OCI-LY1 (cell line): ENCODE measurements at regions not wholly inside any gene's neighbourhood (a gene's known extent, or its start where the extent isn't known, plus 50 kb on each side); places are given as distances from the start of the nearest gene placed in this dataset.

Experiments used
- H2AFZ ChIP-seq: fragments of 200-600 bp; sonication (generic), shearing (Covaris generic); 2 replicates; pipeline ENCODE4 v1.6.0; 2014; ENCODE audit warnings: antibody characterized with exemption, mild to moderate bottlenecking, low read length
- H3F3A ChIP-seq: fragments of 200-600 bp; sonication (generic), shearing (Covaris generic); 2 replicates; pipeline ENCODE4 v1.6.0; 2014; ENCODE audit warnings: mild to moderate bottlenecking, antibody characterized with exemption, low read length, moderate library complexity; ENCODE audit not compliant: insufficient read depth
- H3K27ac ChIP-seq: fragments of 200-600 bp; sonication (generic); 2 replicates; pipeline ENCODE4 v1.5.1; 2014; ENCODE audit warnings: low read length, mixed run types, mild to moderate bottlenecking, low read depth; ENCODE audit not compliant: poor library complexity, severe bottlenecking
- H3K27me3 ChIP-seq: fragments of 200-600 bp; sonication (generic); 2 replicates; pipeline ENCODE4 v1.6.0; 2014; ENCODE audit warnings: antibody characterized with exemption, mild to moderate bottlenecking, low read length, moderate library complexity; ENCODE audit not compliant: insufficient read depth
- H3K36me3 ChIP-seq: fragments of 200-600 bp; sonication (generic); 2 replicates; pipeline ENCODE4 v1.6.1; 2014; ENCODE audit warnings: mild to moderate bottlenecking, antibody characterized with exemption, low read length, moderate library complexity, mixed read lengths; ENCODE audit not compliant: insufficient read depth
- H3K4me1 ChIP-seq: fragments of 200-600 bp; sonication (generic); 2 replicates; pipeline ENCODE4 v1.5.1; 2014; ENCODE audit warnings: mild to moderate bottlenecking, low read length, moderate library complexity; ENCODE audit not compliant: insufficient read depth, severe bottlenecking
- H3K4me2 ChIP-seq: fragments of 200-600 bp; sonication (generic), shearing (Covaris generic); 2 replicates; pipeline ENCODE4 v1.6.1; 2014; ENCODE audit warnings: low read length
- H3K4me3 ChIP-seq: fragments of 200-600 bp; sonication (generic); 2 replicates; pipeline ENCODE4 v1.5.1; 2014; ENCODE audit warnings: low read length, low read depth, mild to moderate bottlenecking, mixed read lengths; ENCODE audit not compliant: poor library complexity, severe bottlenecking
- H3K79me2 ChIP-seq: fragments of 200-600 bp; shearing (Covaris generic); 2 replicates; pipeline ENCODE4 v1.6.1; 2016; ENCODE audit warnings: mixed run types, low read length, mixed read lengths; ENCODE audit not compliant: insufficient read depth
- H3K9ac ChIP-seq: fragments of 200-600 bp; sonication (generic), shearing (Covaris generic); 2 replicates; pipeline ENCODE4 v1.6.1; 2014; ENCODE audit warnings: mild to moderate bottlenecking, low read length, mixed read lengths
- H3K9me2 ChIP-seq: fragments of 200-600 bp; sonication (generic), shearing (Covaris generic); 2 replicates; pipeline ENCODE4 v1.6.1; 2014; ENCODE audit warnings: low read depth, mild to moderate bottlenecking, low read length, mixed read lengths
- H3K9me3 ChIP-seq: fragments of 200-600 bp; shearing (Covaris generic); 2 replicates; pipeline ENCODE4 v1.6.1; 2014; ENCODE audit warnings: low read length, mixed read lengths
- H4K20me1 ChIP-seq: fragments of 200-600 bp; sonication (generic), shearing (Covaris generic); 2 replicates; pipeline ENCODE4 v1.6.0; 2016; ENCODE audit warnings: mild to moderate bottlenecking, low read length; ENCODE audit not compliant: insufficient read depth
- EZH2 ChIP-seq: fragments of 200-600 bp; sonication (generic), shearing (Covaris generic); IDR thresholded peaks from 2 replicates; pipeline ENCODE4 v1.8.0; 2017; ENCODE audit warnings: borderline replicate concordance, mixed run types, mild to moderate bottlenecking, antibody characterized with exemption, low read length, moderate library complexity, mixed read lengths
- TF ChIP-seq, protein P1 (sequence below): fragments of 200-600 bp; sonication (generic), shearing (Covaris generic); IDR thresholded peaks from 2 replicates; pipeline ENCODE4 v1.5.1; 2017; ENCODE audit warnings: mild to moderate bottlenecking, antibody characterized with exemption, low read length, moderate library complexity, mixed read lengths

DNA sequence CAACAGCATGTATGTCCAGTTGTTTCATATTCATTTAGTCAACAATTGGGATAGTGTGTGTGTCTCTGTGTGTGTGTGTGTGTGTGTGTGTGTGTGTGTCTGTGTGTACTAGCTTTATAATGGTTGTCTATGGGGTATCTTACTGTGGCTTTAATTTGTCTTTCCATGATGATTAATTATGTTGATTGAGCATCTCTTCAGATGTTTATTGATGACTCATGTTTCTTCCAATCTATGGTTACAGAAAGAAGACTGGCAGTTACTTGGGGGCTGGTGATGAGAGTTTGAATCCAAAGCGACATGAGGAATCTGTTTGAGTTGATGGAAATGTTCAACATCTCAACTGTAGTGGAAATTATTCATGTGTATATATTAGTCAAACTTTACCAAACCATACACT, 440.1 kb downstream of the ZNF385D start:
- no peak overlapping the region for H3K4me2 ChIP-seq
- no peak for TF ChIP-seq EZH2
- TF ChIP-seq, protein P1, sequence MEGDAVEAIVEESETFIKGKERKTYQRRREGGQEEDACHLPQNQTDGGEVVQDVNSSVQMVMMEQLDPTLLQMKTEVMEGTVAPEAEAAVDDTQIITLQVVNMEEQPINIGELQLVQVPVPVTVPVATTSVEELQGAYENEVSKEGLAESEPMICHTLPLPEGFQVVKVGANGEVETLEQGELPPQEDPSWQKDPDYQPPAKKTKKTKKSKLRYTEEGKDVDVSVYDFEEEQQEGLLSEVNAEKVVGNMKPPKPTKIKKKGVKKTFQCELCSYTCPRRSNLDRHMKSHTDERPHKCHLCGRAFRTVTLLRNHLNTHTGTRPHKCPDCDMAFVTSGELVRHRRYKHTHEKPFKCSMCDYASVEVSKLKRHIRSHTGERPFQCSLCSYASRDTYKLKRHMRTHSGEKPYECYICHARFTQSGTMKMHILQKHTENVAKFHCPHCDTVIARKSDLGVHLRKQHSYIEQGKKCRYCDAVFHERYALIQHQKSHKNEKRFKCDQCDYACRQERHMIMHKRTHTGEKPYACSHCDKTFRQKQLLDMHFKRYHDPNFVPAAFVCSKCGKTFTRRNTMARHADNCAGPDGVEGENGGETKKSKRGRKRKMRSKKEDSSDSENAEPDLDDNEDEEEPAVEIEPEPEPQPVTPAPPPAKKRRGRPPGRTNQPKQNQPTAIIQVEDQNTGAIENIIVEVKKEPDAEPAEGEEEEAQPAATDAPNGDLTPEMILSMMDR, result no peak
- no peaks in the 10 kb centered on the region for H3K79me2 ChIP-seq
- H3K27me3 ChIP-seq, result no peaks in the 10 kb centered on the region
- no peaks in the 10 kb centered on the region for H3K9me3 ChIP-seq
- H2AFZ ChIP-seq, result no peak overlapping the region
- H3F3A ChIP-seq, result no peaks in the 10 kb centered on the region
- H3K36me3 ChIP-seq, result no peaks in the 10 kb centered on the region
- no peaks in the 10 kb centered on the region for H3K4me1 ChIP-seq
- H4K20me1 ChIP-seq, result no peaks in the 10 kb centered on the region
- no peak overlapping the region for H3K4me3 ChIP-seq
- no peaks in the 10 kb centered on the region for H3K9me2 ChIP-seq
- H3K9ac ChIP-seq, result no peak overlapping the region
- no peak overlapping the region for H3K27ac ChIP-seq

DNA sequence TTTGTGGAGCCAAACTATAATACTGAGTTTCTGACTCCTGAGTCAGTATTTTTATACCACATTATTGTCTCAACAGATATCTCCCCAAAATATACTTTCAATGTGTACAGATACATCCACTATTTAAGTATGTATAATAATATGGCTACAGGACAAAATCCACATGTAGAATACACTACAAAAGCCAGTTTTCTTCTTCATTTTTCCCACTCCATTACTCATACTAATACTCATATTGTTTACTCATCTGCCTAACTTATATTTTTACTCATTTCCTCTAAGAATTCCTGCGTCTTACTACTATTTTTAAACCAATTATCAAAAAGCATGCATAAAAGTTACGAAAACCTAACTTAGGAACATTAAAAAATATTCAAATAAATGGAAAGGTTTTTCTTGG, 440.8 kb downstream of the ZNF385D start:
- Histone ChIP-seq H3K4me1 (no peaks in the 10 kb centered on the region), H3K9me2 (no peaks in the 10 kb centered on the region), H3K79me2 (no peaks in the 10 kb centered on the region), H3K9me3 (no peaks in the 10 kb centered on the region), H3F3A (no peaks in the 10 kb centered on the region), H3K27me3 (no peaks in the 10 kb centered on the region), H3K27ac (no peak overlapping the region), H2AFZ (no peak overlapping the region), H3K9ac (no peak overlapping the region), H3K4me2 (no peak overlapping the region), H3K36me3 (no peaks in the 10 kb centered on the region), H4K20me1 (no peaks in the 10 kb centered on the region), H3K4me3 (no peak overlapping the region)
- TF ChIP-seq, protein P1, result no peak
- TF ChIP-seq EZH2, result no peak

DNA sequence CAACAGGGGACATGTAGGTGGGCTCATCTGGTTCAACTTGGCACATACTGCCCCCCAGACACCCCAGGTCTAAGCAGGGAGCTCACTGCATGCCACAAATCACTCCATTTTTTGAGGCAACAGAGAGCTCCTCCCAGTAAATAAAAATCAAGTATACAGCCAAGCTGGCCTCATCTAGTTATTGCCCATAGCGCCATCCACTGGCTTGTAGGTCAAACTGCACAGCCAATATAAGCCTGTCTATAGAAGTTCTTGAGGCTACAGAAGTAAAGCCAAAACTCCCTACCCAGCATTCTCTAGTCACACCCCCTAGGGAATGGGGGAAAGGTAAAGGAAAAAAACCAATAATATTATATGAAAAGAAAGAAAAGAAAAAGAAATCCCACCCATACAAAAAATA, 453.7 kb downstream of the ZNF385D start:
- Histone ChIP-seq H3K36me3 (no peaks in the 10 kb centered on the region), H3K27ac (no peak overlapping the region)

More for the DNA sequence above, 453.7 kb downstream of the ZNF385D start:
- Histone ChIP-seq H3K9me3 (no peaks in the 10 kb centered on the region), H2AFZ (no peak overlapping the region), H3K9me2 (no peaks in the 10 kb centered on the region), H3K4me3 (no peak overlapping the region), H3K27me3 (no peaks in the 10 kb centered on the region), H3K79me2 (no peaks in the 10 kb centered on the region), H3K9ac (no peak overlapping the region), H3F3A (no peaks in the 10 kb centered on the region), H4K20me1 (no peaks in the 10 kb centered on the region), H3K4me1 (no peaks in the 10 kb centered on the region), H3K4me2 (no peak overlapping the region)
- TF ChIP-seq, protein P1, result no peak
- TF ChIP-seq EZH2, result no peak
